GM21423 (cell line): ENCODE measurements at regions not wholly inside any gene's neighbourhood (a gene's known extent, or its start where the extent isn't known, plus 50 kb on each side); places are given as distances from the start of the nearest gene placed in this dataset.
A peak's percentile ranks its signal among the peaks of the same experiment; 100 is the strongest.

ENCODE experiments used
- ATAC-seq: cut with Tn5 transposase; IDR thresholded peaks from one replicate; pipeline ENCODE4 v1.9.1; 2021; ENCODE audit warnings: mild to moderate bottlenecking, moderate library complexity; ENCODE audit not compliant: unreplicated experiment

GRCh38 chr5:171624396-171624795 is 161.2 kb upstream of the SMIM23 start:
- no peak for ATAC-seq

DNA sequence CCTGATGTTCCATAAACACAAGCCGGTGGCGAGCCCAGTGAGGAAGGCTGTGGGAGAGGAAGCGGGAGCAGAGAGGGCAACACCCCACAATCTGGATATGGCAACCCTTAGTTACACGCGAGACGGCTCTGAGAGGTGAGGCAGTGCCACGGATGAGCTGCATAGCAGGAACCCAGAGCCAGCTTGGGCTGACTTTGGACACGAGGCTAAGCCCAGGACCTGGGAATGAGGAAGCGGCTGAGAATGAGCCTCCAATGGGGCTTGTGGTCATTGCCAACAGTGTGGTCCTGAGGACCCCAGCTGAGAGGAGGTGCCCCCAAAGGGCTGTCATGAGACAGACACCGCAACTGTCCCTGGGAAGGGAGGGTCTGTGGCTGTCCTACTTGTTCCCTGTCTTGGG is 160.0 kb upstream of the SMIM23 start:
- ATAC-seq, result no peak

DNA sequence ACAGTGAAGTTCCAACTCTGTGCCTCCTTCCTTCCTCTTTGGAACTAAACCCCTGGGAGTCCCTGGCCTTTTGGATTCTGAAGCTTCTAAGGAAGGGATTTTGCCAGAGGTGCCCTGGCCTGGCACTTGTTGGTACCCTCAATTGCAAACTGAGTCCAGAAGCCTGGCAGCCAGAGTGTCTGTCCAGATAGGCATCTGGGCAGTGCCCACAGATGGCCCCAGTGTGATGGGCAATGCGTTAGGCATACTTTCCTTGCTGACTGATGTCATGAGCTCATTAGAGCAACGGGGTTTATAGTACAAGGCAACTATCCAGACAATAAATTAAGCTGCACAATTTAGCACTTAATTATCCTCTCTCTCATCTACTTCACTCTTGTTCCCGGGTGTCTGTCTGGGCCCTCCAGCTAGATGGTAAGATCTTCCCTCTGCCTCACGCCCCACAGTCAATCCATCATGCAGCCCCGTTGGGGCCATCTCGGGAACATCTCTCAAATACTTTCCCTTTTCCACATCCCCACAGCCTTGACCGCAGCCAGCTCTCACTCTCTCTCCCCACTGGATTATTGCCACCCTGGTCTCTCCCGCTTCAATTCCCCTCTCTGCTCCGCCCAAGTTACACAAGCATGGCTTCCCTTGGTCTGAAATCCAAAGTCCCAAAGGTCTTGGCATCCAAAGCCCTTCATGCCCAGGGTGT is 157.5 kb upstream of the SMIM23 start:
- no peak for ATAC-seq

GRCh38 chr5:171628633-171628974 is 157.0 kb upstream of the SMIM23 start:
- no peak for ATAC-seq

- ATAC-seq, result no peak
Measured at GRCh38 chr5:171629221-171629620, 156.4 kb upstream of the SMIM23 start.

DNA sequence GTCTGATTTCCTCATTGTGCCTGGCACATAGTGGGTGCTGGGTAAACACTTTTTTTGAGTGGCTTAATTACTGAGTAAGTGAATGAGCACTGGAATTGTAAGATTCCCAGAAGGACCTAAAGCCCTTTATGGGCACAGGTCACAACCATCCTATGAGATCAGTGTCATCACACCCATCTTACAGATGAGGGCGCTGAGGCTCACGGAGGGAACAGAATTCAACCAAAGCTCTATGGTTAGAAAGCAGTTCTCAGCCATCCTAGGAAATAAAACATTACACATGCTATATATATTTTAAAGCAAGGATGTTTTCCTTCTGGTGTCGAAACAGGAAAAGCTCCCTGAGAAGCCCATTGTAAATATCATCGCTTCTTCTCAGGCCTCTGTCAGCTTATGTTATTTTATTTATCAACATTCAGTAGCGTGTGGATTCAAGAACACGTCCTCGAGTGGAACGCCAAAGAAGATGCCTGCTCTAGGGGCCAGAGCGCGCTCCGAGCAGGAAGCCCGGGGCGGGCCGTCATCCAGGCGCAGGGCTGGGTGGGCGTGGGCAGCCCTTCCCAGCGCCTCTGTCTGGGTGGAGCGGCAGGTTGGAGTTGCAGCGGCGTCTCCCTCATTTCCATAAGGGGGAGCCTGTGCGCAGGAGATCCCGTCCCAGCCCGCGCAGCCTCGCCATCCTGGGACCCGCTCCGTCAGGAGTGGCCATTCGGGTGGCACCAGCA is 155.8 kb upstream of the SMIM23 start:
- no peak for ATAC-seq

- no peak for ATAC-seq
Measured at GRCh38 chr5:171630350-171631065, 155.1 kb upstream of the SMIM23 start.

DNA sequence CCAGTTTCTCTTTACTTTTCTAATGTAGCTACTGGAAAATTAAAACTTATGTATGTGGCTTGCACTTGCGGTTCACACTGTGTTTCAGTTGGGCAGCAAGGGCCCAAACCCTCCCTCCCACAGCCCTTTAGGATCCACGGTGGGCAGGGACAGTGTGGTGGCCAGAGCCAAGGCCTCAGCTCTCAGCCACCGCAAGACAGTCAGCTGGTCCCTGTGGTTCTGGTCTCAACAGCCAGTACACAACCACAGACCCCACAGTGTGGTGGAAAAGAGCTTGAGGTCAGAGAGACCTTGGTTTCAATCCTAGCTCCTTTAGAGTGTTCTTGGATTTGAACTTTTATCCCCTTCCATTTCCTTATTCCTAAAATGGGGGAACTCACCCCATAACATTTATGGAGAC is 153.0 kb upstream of the SMIM23 start:
- no peak for ATAC-seq

DNA sequence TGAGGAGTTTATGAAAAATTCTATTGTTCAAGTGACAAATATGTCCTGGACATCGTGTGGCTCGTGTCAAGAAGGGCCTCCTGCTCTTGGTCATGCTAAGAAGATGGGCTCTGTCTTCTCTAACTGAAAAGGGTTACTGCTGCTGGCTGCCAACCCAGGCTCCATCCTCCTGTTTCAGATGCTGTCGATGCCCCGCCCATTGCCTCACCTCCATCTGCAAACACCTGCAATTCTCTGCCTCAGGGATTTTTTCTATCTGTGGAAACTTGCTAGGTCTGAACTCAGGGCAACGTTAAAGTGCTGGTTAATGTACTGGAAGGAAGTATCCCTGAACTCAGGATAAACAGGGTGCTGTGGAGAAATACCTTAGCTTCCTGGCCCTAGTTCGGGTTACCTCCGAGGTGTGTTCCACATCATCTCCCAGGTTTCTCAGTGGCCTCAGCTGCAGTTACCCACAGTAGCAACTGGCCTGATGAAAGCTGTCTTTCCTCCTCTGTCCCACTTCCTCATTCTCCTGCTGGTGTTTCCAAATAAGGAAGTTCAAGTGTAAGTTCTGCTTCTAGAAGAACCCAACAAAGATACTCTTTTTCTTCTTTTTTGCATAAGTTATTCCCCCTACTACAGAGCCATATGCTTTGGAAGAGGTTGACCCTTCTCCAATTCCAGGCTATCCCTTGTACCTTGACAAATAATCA is 151.7 kb upstream of the SMIM23 start:
- ATAC-seq, result peak; percentile 64

GRCh38 chr5:171634511-171634910 is 151.1 kb upstream of the SMIM23 start:
- ATAC-seq, result no peak

DNA sequence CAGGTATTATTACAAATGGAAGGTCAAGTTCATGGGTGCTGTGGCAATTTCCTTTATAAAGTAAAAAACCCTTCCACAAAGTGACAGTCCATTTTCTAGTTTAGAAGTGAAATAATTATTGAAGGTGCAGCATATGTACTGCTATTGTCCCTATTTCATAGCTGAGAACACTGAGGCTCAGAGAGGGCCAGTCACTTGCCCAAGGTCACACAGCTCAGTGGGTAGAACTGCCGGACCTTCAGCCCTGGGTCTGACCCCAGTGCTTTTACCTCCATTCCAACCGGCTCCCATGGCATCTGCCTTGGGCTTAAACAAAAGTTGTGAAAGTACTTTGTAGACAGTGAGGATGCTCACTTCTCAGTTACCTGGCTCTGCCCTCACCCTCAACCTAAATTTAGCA is 150.6 kb upstream of the SMIM23 start:
- no peak for ATAC-seq

DNA sequence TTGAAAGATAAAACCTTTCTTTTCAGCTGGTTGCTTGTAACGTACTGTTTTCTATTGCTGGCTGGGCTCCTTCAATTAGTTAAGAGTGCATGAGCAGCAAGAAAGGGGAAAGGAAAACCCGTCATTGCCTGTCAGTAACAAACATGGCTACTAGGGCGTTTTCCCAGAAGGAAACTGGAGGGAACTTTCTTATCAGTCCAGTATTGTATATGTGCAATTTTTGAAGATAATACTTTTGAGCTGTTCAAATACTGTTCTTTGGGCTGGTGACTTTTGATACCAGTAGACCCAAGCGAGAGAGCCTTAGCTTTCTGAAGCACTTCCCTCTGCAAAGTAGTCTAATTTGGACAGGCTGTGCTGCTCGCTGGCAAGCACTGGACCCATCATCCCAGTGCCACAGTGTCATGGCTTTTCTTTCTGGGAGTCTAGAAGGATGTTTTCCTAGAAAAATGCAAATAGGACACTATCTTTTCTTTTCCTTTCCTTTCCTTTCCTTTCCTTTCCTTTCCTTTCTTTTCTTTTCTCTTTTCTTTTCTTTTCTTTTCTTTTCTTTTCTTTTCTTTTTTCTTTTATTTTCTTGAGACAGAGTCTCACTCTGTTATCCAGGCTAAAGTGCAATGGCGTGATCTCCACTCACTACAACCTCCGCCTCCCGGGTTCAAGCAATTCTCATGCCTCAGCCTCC is 149.9 kb upstream of the SMIM23 start:
- no peak for ATAC-seq

DNA sequence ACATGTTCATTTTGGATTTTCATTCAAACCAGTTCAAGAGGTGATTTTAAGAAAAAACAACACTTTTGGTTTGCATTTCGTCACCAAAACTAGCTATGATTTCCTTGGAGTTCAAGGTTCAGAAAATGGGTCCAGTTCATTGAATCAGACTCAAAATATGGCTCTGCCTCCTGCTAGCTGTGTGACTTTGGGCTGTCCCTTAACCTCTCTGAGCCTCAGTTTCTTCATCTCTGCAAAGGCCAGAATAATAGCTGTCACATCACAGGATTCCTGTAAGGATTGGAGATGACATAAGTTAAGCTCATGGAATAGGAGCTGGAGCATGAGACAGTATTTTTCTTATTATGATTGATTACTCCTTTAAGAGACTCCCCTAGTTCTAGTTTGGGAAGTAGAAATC is 147.8 kb upstream of the SMIM23 start:
- no peak for ATAC-seq

DNA sequence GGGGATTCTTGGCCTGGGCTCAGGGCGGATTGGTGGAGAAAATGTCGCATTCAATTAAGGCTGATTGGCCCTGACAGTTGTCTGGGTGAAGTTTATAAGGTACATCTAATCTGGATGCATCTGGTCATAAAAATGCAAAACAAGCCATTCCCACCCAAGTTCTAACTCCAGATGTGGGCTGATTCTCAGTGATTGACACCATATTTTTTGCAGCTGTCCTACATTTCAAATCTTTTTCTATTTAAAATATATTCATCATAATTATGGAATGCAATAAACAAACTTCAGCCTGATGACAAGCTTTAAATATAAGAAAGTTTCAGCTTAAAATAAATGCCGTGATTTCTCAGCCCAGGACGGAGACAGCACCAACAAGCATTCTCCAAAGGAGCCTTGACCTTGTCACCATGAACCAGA is 146.4 kb upstream of the SMIM23 start:
- no peak for ATAC-seq

DNA sequence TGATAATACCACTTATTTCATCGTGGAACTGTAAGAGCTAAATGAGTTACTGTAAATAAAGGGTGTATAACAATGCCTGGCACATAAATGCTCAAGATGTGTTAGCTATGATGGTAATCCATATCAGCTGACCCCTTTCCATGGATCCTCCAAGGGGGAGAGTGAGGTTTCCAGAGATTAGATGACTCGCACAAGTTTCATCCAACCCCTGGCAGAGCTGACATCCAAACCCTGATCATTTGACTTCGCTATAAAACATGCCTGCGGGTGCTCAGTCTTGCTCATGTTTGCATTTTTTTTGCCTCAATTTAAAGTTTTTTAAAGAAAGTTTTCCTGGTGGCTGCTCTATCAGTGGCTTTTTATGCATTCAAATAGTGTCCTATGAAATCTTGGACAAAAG is 145.7 kb upstream of the SMIM23 start:
- no peak for ATAC-seq

DNA sequence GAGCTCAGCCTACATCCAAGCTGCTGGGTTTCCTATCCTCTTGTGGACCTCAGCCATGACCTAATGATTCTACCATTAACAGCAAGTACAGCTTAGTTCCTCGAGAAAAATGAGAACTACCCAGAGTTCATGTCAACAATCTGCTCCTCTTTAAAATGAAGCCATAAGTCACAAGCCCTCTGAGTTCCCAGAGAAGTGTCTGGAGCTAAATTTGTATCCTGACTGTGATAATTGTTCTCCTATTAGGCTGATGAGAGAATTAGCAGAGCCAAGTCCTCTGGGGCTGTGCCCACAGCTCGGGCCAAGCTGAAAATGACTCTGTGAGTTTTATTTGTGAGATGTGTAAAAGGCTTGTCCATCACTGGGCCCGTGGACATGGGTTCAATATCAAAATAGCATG is 145.1 kb upstream of the SMIM23 start:
- ATAC-seq, result no peak

DNA sequence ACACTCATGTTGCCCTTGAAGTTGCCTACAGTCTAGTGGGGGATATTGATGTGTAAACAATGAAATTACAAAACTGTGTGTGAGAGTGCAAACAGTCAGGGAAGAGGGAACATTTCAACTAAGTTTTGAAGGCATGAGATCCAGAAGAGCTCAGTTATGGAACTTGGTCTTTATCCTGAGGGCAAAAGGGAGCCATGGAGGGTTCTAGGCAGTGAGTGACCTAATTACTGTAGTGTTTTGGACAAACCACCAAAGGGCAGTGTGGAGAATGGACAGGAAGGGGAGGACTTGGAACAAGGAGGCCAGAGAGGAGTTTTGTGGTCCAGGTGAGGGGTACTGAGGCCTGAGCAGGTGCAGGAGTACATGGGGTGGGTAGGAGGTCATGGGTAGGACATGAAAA is 143.7 kb upstream of the SMIM23 start:
- no peak for ATAC-seq

DNA sequence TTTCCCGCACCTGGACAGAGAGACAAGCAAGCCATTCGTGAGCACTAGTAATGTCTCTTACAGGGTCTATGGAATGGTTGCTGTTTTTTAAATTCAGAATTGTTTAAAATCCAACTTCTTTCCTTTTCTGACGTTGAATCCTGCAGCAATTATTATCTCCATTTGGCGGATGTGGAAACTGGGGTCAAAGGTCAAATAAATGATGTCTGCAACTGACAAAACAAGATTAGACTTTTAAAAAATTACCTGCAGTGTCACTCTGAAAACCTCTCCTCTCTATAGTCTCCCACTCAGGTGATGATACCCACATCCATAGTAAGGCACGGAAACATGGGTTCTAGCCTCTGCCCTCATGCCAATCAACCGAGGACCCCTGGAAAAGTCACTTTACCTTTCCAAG is 142.7 kb upstream of the SMIM23 start:
- no peak for ATAC-seq

GRCh38 chr5:171644536-171644935 is 141.1 kb upstream of the SMIM23 start:
- ATAC-seq, result no peak

DNA sequence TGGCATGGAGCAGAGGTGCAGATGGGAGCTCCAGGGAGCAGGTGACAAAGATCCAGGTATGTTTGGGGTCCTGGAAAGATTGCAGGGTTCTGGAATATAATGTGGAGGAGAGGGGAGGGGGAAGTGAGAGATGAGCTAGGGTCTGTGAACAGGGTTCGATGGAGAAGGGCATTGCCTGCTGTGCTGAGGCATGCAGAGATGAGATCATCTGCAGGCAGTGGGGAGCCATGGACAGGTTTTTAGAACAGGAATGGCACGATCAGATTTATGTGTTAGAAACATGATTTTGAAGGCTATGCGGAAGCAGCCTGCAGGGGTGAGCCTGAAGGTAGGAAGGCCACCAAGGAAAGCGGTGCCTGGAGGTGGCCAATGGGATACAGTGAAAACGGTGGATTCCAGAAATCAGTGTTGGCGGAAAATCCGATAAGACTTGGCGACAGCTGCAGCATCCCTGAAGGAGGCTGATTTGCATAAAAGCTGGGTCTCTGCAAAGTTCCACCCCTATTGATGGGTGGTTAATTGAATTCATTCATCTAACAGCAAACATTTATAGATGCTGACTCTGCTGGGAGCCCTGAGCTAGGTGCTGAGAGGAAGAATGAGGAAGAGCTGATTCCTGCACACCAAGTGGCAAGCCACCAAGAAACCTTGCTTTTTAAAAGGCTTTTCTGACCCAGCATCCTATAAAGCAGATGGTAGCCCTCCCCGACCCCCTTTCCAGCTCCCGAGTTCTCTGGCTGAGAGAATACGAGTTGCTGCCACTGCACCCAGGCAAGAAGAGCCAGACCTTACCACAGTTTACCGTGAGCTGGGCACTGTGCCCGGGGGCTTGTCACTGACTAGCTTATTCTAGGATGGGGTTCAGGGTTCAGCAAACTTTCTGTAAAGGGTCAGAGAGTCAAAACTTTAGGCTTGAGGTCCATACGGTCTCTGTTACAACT is 139.2 kb upstream of the SMIM23 start:
- ATAC-seq, result no peak
